Upper lobe of left lung (tissue), 6 donors: ENCODE measurements at regions not wholly inside any gene's neighbourhood (a gene's known extent, or its start where the extent isn't known, plus 50 kb on each side); places are given as distances from the start of the nearest gene placed in this dataset.

Experiments used
- ATAC-seq, 2 donors: fragments of 200-7000 bp; cut with Tn5 transposase; one replicate each; pipeline ENCODE4 v1.9.1; 2022; ENCODE audit warnings: mild to moderate bottlenecking in 2 of 2, moderate library complexity in 2 of 2; ENCODE audit not compliant: low FRiP score in 2 of 2
- DNase-seq, 2 donors: peaks; one replicate each; pipeline ENCODE4 v3.0.0-alpha.2; 2019 to 2020
- H3K27ac ChIP-seq, 4 donors: fragments of 200-600 bp; sonication (generic); one replicate each; pipeline ENCODE4 v1.5.1; 2016 to 2019
- H3K27me3 ChIP-seq, 4 donors: fragments of 200-600 bp; sonication (generic); one replicate each; pipeline ENCODE4 v1.5.1; 2017 to 2019
- H3K36me3 ChIP-seq, 4 donors: fragments of 200-600 bp; sonication (generic); one replicate each; pipeline ENCODE4 v1.5.1; 2016 to 2019
- H3K4me1 ChIP-seq, 4 donors: fragments of 200-600 bp; sonication (generic); one replicate each; pipeline ENCODE4 v1.5.1; 2018 to 2019
- H3K4me3 ChIP-seq, 4 donors: fragments of 200-600 bp; sonication (generic); one replicate each; pipeline ENCODE4 v1.5.1; 2017 to 2019; ENCODE audit warnings: mild to moderate bottlenecking in 2 of 4, moderate library complexity in 1 of 4
- H3K9me3 ChIP-seq, 4 donors: fragments of 200-600 bp; sonication (generic); one replicate each; pipeline ENCODE4 v1.5.1; 2018 to 2019
- EP300 ChIP-seq, 4 donors: sonication (generic); formaldehyde crosslinking; IDR thresholded peaks; one replicate each; pipeline ENCODE4 v1.5.1; 2017; ENCODE audit warnings: antibody characterized with exemption in 4 of 4, control low read depth in 2 of 4
- POLR2A ChIP-seq, 4 donors: fragments of 450-650 bp; IDR thresholded peaks; one replicate each; pipeline ENCODE4 v1.5.1; 2016 to 2017; ENCODE audit warnings: antibody characterized with exemption in 4 of 4, mild to moderate bottlenecking in 2 of 4
- POLR2AphosphoS5 ChIP-seq, 2 donors: sonication (generic); formaldehyde crosslinking; IDR thresholded peaks; one replicate each; pipeline ENCODE4 v1.5.1; 2017; ENCODE audit warnings: antibody characterized with exemption in 2 of 2
- WGBS, 2 donors: methylation state at CpG; one replicate each; pipeline ENCODE4 v1.1.5; 2017 to 2018; 5-methylcytosine and 5-hydroxymethylcytosine counted together
- TF ChIP-seq, protein P1 (sequence below), 6 experiments: fragments of 450-650 bp in 4 of 6; fragments of 200-600 bp in 2 of 6; sonication (generic) in 2 of 6; IDR thresholded peaks; one replicate each; pipeline ENCODE4 v1.5.1; 2016 to 2019; ENCODE audit warnings: antibody characterized with exemption in 6 of 6
- donor health status: DM: no; HTN: no; CAD: no; lungs with moderate emphysema.
- donor health status: DM: no; HTN: yes; CAD: no; lungs with severe emphysema.

DNA sequence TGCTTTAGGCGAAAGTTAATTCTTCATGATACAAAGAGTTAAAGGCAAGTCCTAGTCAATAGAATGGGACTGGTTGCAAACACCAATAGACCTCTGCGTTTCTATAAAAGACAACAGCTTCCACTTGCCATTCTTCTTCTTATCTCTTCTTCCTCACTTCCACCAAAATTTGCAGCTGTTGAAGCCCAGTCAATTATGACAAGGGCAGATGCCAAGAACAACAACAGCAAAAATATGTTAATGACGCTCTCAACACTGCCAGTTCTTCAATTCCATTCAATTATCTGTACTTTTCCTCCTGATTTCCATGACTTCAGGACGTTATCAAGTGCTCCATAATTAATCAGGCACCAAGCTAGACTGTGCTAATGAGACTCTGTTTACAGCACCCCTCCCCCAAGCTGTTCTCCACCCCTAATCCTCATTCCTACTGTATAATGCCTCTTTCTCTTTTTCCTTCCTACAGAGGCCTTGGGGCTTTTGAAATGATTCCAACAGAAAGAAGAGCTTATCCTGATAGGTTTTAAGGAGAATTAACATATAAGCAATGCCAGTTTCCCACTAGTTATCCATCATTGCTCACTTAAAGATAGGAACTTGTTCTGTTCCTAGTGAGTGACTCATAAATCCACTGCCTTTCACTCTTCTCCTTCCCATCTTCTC lies 1160.5 kb downstream of the IGSF11 start:
- ATAC-seq: no peak
- H3K36me3 ChIP-seq: no peaks in the 10 kb centered on the region
- no peak overlapping the region for H3K27ac ChIP-seq
- no peak for DNase-seq
- no peak overlapping the region for H3K4me3 ChIP-seq
- 64 to 68% methylated on average over 4 of the region's 4 CpGs for WGBS, 2 donors
- H3K27me3 ChIP-seq: no peaks in the 10 kb centered on the region
- H3K4me1 ChIP-seq: no peaks in the 10 kb centered on the region
- no peak for TF ChIP-seq POLR2A (IDR thresholded peaks at IDR 0.05)
- TF ChIP-seq, protein P1, sequence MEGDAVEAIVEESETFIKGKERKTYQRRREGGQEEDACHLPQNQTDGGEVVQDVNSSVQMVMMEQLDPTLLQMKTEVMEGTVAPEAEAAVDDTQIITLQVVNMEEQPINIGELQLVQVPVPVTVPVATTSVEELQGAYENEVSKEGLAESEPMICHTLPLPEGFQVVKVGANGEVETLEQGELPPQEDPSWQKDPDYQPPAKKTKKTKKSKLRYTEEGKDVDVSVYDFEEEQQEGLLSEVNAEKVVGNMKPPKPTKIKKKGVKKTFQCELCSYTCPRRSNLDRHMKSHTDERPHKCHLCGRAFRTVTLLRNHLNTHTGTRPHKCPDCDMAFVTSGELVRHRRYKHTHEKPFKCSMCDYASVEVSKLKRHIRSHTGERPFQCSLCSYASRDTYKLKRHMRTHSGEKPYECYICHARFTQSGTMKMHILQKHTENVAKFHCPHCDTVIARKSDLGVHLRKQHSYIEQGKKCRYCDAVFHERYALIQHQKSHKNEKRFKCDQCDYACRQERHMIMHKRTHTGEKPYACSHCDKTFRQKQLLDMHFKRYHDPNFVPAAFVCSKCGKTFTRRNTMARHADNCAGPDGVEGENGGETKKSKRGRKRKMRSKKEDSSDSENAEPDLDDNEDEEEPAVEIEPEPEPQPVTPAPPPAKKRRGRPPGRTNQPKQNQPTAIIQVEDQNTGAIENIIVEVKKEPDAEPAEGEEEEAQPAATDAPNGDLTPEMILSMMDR (IDR thresholded peaks at IDR 0.05): no peak
- TF ChIP-seq EP300 (IDR thresholded peaks at IDR 0.05): no peak
- no peak for TF ChIP-seq POLR2AphosphoS5 (IDR thresholded peaks at IDR 0.05)
- H3K9me3 ChIP-seq: no peaks in the 10 kb centered on the region

DNA sequence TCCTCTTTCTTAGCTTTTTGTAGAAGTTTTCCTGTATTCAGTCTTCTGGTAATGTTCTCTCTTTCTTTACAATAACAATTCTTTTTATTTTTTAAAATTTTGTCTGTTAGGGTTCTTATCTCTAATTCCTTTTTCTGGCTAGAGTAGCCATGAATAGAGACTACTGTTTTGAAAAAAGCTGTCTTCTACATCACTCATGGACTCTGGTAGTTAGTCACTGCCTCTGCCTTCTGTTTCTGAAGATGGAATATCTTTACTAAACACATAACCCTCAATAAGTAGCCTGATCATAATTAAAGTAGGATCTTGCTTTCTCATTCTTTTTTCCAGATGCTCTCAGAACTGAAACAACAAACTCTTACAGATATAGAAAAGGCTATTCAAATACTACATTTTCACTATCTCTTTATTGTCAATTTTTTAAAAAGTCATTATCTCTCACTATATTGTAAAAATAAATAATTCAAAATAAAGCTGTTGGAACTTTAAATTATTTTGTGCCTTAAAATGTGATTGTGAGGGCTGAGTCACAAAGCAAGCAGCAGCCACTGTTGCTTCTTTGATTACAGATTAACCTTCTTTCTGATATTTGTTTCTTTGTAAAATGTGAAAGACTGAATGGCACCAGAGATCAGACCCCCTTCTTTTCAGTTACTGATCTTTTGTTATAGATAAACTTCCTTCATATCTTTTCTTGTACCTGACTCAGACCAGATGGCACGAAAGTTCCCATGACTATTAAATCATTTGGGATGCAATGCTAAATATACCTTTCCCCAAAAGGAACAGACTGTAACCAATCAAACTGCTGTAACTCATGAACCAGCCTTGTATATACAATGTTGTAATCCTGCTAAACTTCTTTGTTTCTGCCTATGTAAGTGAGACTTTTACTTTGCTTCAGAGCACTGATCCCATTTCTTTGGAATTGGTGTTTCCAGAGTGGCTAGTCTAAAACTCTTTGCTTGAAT lies 1159.5 kb downstream of the IGSF11 start:
- Histone ChIP-seq H3K4me1 (no peaks in the 10 kb centered on the region), H3K27me3 (no peaks in the 10 kb centered on the region), H3K36me3 (no peaks in the 10 kb centered on the region), H3K27ac (no peak overlapping the region), H3K9me3 (no peaks in the 10 kb centered on the region), H3K4me3 (no peak overlapping the region)
- ATAC-seq (no peak), DNase-seq (no peak)
- TF ChIP-seq EP300 (IDR thresholded peaks at IDR 0.05): no peak
- no peak for TF ChIP-seq POLR2AphosphoS5 (IDR thresholded peaks at IDR 0.05)
- TF ChIP-seq, protein P1 (IDR thresholded peaks at IDR 0.05): no peak
- TF ChIP-seq POLR2A (IDR thresholded peaks at IDR 0.05): no peak
- whole genome bisulfite sequencing, 2 donors: 68 to 72% methylated on average over 1 of the region's 1 CpG

DNA sequence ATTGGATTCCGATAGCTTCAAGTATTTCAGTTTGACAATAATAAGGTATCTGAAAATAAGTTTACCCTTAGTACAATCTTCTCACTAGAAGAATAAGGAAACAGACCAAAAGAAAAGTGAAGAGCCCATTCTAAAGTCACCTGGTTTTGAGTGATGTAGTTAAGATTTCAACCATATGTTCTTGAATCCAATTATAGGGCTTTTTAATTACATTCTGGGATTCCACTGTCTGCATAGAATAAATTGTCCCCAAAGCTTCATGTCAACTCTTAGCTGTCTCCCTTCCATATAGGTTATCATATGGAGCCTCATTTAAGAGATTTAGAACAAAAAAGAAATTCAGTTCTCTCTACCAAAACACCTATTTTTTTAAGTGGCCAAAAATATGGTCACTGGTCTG lies 1158.8 kb downstream of the IGSF11 start:
- Histone ChIP-seq H3K36me3 (no peaks in the 10 kb centered on the region), H3K27ac (no peak overlapping the region), H3K4me1 (no peaks in the 10 kb centered on the region), H3K9me3 (no peaks in the 10 kb centered on the region), H3K4me3 (no peak overlapping the region), H3K27me3 (no peaks in the 10 kb centered on the region)
- DNase-seq (no peak), ATAC-seq (no peak)
- WGBS, 2 donors: 92 to 93% methylated on average over 1 of the region's 1 CpG
- TF ChIP-seq, protein P1 (IDR thresholded peaks at IDR 0.05): no peak
- TF ChIP-seq EP300 (IDR thresholded peaks at IDR 0.05) (no peak), POLR2AphosphoS5 (IDR thresholded peaks at IDR 0.05) (no peak), POLR2A (IDR thresholded peaks at IDR 0.05) (no peak)

DNA sequence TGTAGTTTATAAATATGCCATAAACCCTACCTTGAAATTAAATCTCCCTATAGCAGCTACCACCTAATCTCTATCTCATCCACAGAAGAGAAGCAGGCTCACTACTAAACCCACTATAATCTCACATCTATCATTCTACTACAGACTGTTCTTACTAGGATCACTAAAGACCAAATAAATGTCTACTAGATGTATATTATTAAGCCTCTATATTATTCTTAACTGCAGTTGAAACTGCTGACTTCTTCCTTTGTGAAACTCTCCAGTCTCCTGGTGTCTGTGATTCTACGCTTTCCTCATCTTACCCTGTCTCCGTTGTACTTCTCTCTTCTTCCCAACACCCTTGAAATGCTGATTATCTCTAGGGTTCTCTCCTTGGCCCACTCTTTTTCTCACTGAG lies 1154.0 kb downstream of the IGSF11 start:
- Histone ChIP-seq H3K9me3 (no peaks in the 10 kb centered on the region), H3K4me1 (no peaks in the 10 kb centered on the region), H3K36me3 (no peaks in the 10 kb centered on the region), H3K27me3 (no peaks in the 10 kb centered on the region), H3K27ac (no peak overlapping the region), H3K4me3 (no peak overlapping the region)
- WGBS, 2 donors: 69 to 87% methylated on average over 2 of the region's 2 CpGs
- TF ChIP-seq, protein P1 (IDR thresholded peaks at IDR 0.05): no peak
- TF ChIP-seq POLR2A (IDR thresholded peaks at IDR 0.05) (no peak), POLR2AphosphoS5 (IDR thresholded peaks at IDR 0.05) (no peak), EP300 (IDR thresholded peaks at IDR 0.05) (no peak)
- DNase-seq (no peak), ATAC-seq (no peak)
